Thoracic aorta (tissue), 2 donors: ENCODE measurements at regions not wholly inside any gene's neighbourhood (a gene's known extent, or its start where the extent isn't known, plus 50 kb on each side); places are given as distances from the start of the nearest gene placed in this dataset.

Source experiments
- ATAC-seq: fragments of 150-250 bp; one replicate; pipeline ENCODE4 v1.8.0; 2017; ENCODE audit warnings: low read depth; ENCODE audit not compliant: insufficient number of reproducible peaks, low FRiP score
- DNase-seq: peaks from one replicate; pipeline ENCODE4 v3.0.0-alpha.2; 2020; ENCODE audit warnings: low spot score
- H3K27ac ChIP-seq, 2 donors: fragments of 200-600 bp; sonication (generic); 1 replicate in 1 of 2; 2 replicates in 1 of 2; pipeline ENCODE4 v1.5.1; 2016; ENCODE audit warnings: mild to moderate bottlenecking in 2 of 2, moderate library complexity in 2 of 2
- H3K27me3 ChIP-seq: fragments of 200-600 bp; sonication (generic); replicated peaks from 2 replicates; pipeline ENCODE4 v1.6.0; 2016; ENCODE audit warnings: mild to moderate bottlenecking; ENCODE audit not compliant: insufficient read depth
- H3K36me3 ChIP-seq: fragments of 200-600 bp; sonication (generic); one replicate; pipeline ENCODE4 v1.5.1; 2016
- H3K4me1 ChIP-seq, 2 donors: fragments of 200-600 bp; sonication (generic); 1 replicate in 1 of 2; 2 replicates in 1 of 2; pipeline versions ENCODE4 v1.5.1 to v1.6.0; 2016; ENCODE audit warnings: low read depth in 2 of 2, mild to moderate bottlenecking in 1 of 2; ENCODE audit not compliant: control insufficient read depth in 1 of 2
- H3K4me3 ChIP-seq: fragments of 200-600 bp; sonication (generic); 2 replicates; pipeline ENCODE4 v1.5.1; 2016; ENCODE audit warnings: mild to moderate bottlenecking
- H3K9me3 ChIP-seq: fragments of 200-600 bp; sonication (generic); 2 replicates; pipeline ENCODE4 v1.5.1; 2016
- TF ChIP-seq, protein P1 (sequence below): fragments of 200-600 bp; sonication (generic); IDR thresholded peaks from one replicate; pipeline ENCODE4 v1.5.1; 2019; ENCODE audit warnings: antibody characterized with exemption

DNA sequence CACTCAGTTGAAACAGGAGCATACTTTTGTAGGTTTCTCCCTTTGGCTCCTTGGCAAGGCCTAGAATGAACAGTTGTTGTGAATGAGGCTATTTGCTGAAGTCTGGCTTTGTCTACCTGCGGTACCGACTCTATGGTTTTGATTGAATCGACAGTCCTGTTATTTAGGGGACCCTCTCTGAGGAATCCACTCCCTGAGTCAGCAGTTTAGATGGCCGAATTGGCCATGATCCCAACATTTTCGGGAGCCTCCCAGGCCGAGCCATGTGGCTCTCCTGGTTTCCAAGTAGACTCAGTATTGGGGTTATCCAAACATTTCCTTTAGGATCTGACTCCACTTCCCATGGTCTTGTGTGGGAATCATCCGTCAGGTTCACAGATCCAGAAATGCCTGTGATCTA is 394.8 kb upstream of the MAF start:
- TF ChIP-seq, protein P1, sequence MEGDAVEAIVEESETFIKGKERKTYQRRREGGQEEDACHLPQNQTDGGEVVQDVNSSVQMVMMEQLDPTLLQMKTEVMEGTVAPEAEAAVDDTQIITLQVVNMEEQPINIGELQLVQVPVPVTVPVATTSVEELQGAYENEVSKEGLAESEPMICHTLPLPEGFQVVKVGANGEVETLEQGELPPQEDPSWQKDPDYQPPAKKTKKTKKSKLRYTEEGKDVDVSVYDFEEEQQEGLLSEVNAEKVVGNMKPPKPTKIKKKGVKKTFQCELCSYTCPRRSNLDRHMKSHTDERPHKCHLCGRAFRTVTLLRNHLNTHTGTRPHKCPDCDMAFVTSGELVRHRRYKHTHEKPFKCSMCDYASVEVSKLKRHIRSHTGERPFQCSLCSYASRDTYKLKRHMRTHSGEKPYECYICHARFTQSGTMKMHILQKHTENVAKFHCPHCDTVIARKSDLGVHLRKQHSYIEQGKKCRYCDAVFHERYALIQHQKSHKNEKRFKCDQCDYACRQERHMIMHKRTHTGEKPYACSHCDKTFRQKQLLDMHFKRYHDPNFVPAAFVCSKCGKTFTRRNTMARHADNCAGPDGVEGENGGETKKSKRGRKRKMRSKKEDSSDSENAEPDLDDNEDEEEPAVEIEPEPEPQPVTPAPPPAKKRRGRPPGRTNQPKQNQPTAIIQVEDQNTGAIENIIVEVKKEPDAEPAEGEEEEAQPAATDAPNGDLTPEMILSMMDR = no peak
- H3K36me3 ChIP-seq = no peaks in the 10 kb centered on the region
- DNase-seq (no peak), ATAC-seq (no peak)
- H3K4me1 ChIP-seq = peaks cover 8 to 13% of the 10 kb centered on the region in 2 donors
- H3K27me3 ChIP-seq = no peaks in the 10 kb centered on the region
- H3K9me3 ChIP-seq = no peaks in the 10 kb centered on the region
- no peak overlapping the region for H3K27ac ChIP-seq
- no peak overlapping the region for H3K4me3 ChIP-seq

DNA sequence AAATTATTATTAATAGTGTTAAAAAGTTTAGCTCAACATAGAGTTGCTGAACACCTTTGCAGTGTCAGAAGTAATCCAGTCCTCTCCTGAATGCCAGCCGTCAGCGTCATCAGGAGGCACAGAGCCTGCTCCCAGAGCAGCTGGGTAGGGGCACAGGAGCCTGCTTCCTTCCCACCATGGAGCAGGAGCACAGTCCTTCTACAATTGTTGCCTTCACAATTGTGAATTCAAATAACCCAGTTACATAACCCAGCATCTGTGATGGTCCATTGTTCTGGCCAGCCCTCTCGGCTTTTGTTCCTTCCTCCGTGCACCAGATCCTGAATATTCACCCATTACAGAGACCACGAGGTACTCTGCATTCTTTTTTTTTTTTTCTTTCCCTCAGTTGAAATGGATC is 393.9 kb upstream of the MAF start:
- no peak overlapping the region for H3K27ac ChIP-seq
- no peak for ATAC-seq
- TF ChIP-seq, protein P1 = no peak

DNA sequence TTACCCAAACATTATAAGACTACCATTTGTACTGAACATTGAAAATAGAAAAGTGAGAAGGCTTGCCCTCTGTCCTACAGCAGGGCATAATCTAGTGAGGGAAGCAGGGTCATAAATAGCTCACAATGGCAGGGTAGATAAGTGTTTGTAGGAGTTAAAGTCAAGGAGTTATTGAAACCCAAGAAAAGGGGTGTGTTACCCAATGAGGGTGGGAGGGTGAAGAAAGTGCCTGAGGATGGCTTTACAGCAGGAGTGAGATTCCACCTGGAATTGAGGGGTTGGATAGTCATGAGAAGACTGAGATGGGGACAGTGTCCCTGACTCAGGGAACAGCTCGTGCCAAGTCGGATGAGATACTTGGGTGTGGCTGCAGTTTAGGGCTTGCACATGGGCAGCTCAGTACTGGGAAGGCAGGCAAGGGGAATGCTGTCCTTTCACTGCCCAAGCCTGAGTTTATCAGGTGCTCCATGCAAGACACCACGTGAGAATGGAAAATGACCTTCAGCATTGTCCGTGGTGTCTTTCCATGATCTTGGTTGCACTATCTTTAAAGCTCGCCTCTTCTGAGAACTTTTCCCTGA is 393.2 kb upstream of the MAF start:
- Histone ChIP-seq H3K9me3 (no peaks in the 10 kb centered on the region), H3K36me3 (no peaks in the 10 kb centered on the region), H3K27me3 (no peaks in the 10 kb centered on the region), H3K4me1 (peaks cover 8 to 13% of the 10 kb centered on the region in 2 donors), H3K27ac (no peak overlapping the region), H3K4me3 (no peak overlapping the region)
- no peak for ATAC-seq
- DNase-seq = no peak
- TF ChIP-seq, protein P1 = no peak

More for the DNA sequence above, 393.9 kb upstream of the MAF start:
- peaks cover 8 to 13% of the 10 kb centered on the region in 2 donors for H3K4me1 ChIP-seq
- no peak for DNase-seq
- H3K4me3 ChIP-seq = no peak overlapping the region
- no peaks in the 10 kb centered on the region for H3K9me3 ChIP-seq
- no peaks in the 10 kb centered on the region for H3K36me3 ChIP-seq
- H3K27me3 ChIP-seq = no peaks in the 10 kb centered on the region

DNA sequence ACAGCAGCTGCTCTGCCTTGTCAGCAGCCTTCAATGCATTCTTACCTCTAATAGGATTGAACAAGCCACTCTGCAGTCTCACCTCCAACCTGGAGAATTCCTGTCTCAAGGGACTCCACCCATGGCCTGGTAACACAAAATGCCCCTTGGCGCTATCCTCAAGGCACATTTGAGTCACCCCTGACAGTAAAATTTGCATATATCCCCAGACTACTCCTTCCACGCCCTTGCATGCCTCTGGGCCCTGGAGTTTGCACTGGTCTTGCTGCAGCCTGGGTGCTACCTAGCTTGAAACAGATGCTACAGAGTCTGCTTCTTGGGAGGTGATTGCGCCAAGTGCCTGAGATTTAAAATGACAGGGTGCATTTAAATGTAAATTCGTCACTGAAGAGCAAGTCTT is 391.4 kb upstream of the MAF start:
- Histone ChIP-seq H3K36me3 (no peaks in the 10 kb centered on the region), H3K4me1 (peaks cover 4 to 7% of the 10 kb centered on the region in 2 donors), H3K27ac (no peak overlapping the region), H3K9me3 (no peaks in the 10 kb centered on the region), H3K4me3 (no peak overlapping the region), H3K27me3 (no peaks in the 10 kb centered on the region)
- TF ChIP-seq, protein P1 = no peak
- no peak for ATAC-seq
- DNase-seq = no peak

DNA sequence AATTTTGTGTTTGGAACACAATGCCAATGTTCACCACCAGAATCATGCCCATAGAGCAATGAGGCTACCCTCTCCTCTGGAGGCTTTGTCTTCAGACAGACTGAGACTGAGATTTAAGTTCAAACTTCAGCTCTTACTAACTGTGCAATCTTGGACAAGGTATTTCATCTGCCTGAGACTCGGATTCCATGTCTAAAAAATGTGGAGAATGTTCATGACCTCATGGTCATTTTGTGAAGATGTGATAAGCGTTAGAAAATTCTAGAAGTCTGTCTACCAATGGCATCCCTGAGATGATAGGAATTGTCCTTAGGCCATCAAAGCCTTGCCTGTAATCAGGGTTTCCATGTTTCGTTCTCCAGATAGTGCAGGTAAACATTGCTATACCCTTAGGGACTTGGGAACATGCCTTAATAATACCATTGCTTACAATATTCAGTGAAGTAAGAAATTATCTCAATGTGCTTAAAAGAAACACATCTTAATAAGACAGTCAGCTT is 388.2 kb upstream of the MAF start:
- DNase-seq (no peak), ATAC-seq (no peak)
- Histone ChIP-seq H3K4me3 (no peak overlapping the region), H3K27me3 (no peaks in the 10 kb centered on the region), H3K4me1 (no peaks in the 10 kb centered on the region), H3K9me3 (no peaks in the 10 kb centered on the region), H3K36me3 (no peaks in the 10 kb centered on the region), H3K27ac (no peak overlapping the region)
- TF ChIP-seq, protein P1 = no peak
